Kidney (tissue), 13 donors: ENCODE measurements at regions not wholly inside any gene's neighbourhood (a gene's known extent, or its start where the extent isn't known, plus 50 kb on each side); places are given as distances from the start of the nearest gene placed in this dataset.

ENCODE experiments used
- DNase-seq, 5 donors: peaks; one replicate each; pipeline ENCODE4 v3.0.0-alpha.2; 2013 to 2020
- FAIRE-seq: peaks from 2 replicates; lab custom pipeline; 2012; peaks lifted over from hg19 to GRCh38; lab: Jason Lieb, UNC
- H3K27ac ChIP-seq, 2 donors: one replicate each; pipeline ENCODE4 v1.7.0; 2013; ENCODE audit warnings: low read depth in 2 of 2, low read length in 2 of 2, inconsistent platforms in 1 of 2
- H3K27me3 ChIP-seq: one replicate; pipeline ENCODE4 v1.7.1; 2013; ENCODE audit warnings: low read length, inconsistent platforms; ENCODE audit not compliant: control insufficient read depth, insufficient read depth
- H3K36me3 ChIP-seq, 3 donors: one replicate each; pipeline versions ENCODE4 v1.7.0 to v1.7.1; 2013; ENCODE audit warnings: low read length in 3 of 3, control low read depth in 1 of 3, inconsistent platforms in 1 of 3; ENCODE audit not compliant: insufficient read depth in 3 of 3, control insufficient read depth in 2 of 3
- H3K4me1 ChIP-seq, 3 donors: one replicate each; pipeline versions ENCODE4 v1.7.0 to v1.7.1; 2013; ENCODE audit warnings: low read length in 3 of 3, inconsistent platforms in 1 of 3, low read depth in 1 of 3; ENCODE audit not compliant: control insufficient read depth in 2 of 3, insufficient read depth in 2 of 3
- H3K4me3 ChIP-seq, 3 donors: one replicate each; pipeline versions ENCODE4 v1.7.0 to v1.8.1; 2013; ENCODE audit warnings: low read length in 3 of 3, control low read depth in 1 of 3, inconsistent platforms in 1 of 3
- H3K9ac ChIP-seq, 3 donors: one replicate each; pipeline versions ENCODE4 v1.7.0 to v1.7.1; 2013; ENCODE audit warnings: low read length in 3 of 3, control low read depth in 1 of 3, inconsistent platforms in 1 of 3
- H3K9me3 ChIP-seq, 3 donors: one replicate each; pipeline versions ENCODE4 v1.7.0 to v1.7.1; 2013; ENCODE audit warnings: low read length in 3 of 3, control low read depth in 1 of 3, inconsistent platforms in 1 of 3; ENCODE audit not compliant: control insufficient read depth in 2 of 3, insufficient read depth in 1 of 3
- intact Hi-C: fragments of 100-400 bp; cut with DNase I; formaldehyde crosslinking; loops from one replicate; pipeline ENCODE4 v1.11.1; 2022
- TF ChIP-seq, protein P1 (sequence below): IDR thresholded peaks from 3 replicates; pipeline ENCODE4 v1.5.1; 2012; ENCODE audit warnings: mild to moderate bottlenecking, moderate library complexity, borderline replicate concordance; ENCODE audit not compliant: insufficient read depth; ENCODE audit errors: extremely low read depth
- donor health status: control.
- donor health status: control.
- donor health status: control.
- donor health status: control.
- donor health status: control.
- donor health status: DM: yes; HTN: yes; CAD: no.
- donor health status: Normal renal cell carcinoma (clear cell type).

DNA sequence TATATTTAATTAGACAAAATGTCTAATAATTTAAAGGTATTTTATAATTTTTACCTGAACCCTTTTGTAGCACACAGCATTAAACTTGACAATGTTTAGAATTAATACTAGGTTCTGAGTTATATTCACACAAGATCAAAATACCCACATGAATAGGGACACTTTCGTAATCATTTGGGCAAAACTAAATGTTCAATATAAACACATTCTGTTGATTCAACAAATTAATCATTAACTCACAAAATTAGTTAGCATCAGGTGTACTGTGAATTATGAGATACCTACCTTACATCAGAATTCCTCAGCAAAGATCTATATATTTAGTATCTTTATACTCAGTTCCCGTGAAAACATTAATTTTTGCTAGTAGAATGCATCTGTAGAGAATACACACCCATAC, 481.5 kb upstream of the MANEA start:
- no peak overlapping the region for H3K27ac ChIP-seq

DNA sequence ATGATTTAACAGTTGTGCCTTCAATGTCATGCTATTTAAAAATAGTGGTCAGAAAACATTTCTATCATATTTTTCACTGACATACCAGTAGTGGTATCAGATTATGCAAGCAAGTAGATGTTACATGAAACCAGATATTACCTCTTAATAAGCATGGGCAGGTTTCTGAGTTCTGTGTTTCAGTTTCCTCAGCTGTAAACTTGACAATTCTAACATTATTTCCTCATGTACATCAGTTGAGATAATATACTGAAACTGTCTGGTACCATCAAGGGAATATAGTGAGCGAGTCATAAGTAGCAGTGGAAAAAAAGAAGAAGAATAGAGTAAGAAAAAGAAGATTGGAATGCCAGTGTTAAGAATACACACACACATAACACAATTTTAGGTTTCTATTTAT, 477.9 kb upstream of the MANEA start:
- Histone ChIP-seq H3K9me3 (no peaks in the 10 kb centered on the region), H3K4me1 (no peaks in the 10 kb centered on the region), H3K36me3 (no peaks in the 10 kb centered on the region), H3K9ac (no peak overlapping the region), H3K4me3 (no peak overlapping the region), H3K27me3 (no peaks in the 10 kb centered on the region), H3K27ac (no peak overlapping the region)
- intact Hi-C loops = no loop called here
- no peak for FAIRE-seq
- TF ChIP-seq, protein P1, sequence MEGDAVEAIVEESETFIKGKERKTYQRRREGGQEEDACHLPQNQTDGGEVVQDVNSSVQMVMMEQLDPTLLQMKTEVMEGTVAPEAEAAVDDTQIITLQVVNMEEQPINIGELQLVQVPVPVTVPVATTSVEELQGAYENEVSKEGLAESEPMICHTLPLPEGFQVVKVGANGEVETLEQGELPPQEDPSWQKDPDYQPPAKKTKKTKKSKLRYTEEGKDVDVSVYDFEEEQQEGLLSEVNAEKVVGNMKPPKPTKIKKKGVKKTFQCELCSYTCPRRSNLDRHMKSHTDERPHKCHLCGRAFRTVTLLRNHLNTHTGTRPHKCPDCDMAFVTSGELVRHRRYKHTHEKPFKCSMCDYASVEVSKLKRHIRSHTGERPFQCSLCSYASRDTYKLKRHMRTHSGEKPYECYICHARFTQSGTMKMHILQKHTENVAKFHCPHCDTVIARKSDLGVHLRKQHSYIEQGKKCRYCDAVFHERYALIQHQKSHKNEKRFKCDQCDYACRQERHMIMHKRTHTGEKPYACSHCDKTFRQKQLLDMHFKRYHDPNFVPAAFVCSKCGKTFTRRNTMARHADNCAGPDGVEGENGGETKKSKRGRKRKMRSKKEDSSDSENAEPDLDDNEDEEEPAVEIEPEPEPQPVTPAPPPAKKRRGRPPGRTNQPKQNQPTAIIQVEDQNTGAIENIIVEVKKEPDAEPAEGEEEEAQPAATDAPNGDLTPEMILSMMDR = no peak
- no peak for DNase-seq

More for the DNA sequence above, 481.5 kb upstream of the MANEA start:
- DNase-seq = no peak
- TF ChIP-seq, protein P1 = no peak
- no peak for FAIRE-seq
- H3K9me3 ChIP-seq = no peaks in the 10 kb centered on the region
- no peak overlapping the region for H3K9ac ChIP-seq
- H3K36me3 ChIP-seq = no peaks in the 10 kb centered on the region
- no peak overlapping the region for H3K4me3 ChIP-seq
- H3K4me1 ChIP-seq = no peaks in the 10 kb centered on the region
- intact Hi-C loops = no loop called here
- H3K27me3 ChIP-seq = no peaks in the 10 kb centered on the region

DNA sequence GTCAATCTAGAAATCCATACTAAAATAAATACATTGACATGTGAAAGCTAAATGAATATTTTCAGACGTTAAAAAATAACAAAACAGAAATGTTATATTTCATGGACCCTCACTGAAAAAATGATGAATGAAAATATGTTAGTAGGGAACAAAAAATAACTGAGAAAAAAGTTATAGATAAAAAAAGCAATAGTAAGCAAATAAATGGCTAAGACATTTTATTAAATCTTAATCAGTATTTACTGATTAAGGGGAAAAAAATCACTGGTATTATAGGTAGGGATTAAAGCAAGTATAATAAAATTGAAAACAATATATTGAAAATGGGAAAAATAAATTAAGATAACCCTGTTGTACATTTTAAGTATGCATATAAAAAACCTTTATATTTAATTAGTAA, 468.1 kb upstream of the MANEA start:
- no peak overlapping the region for H3K9ac ChIP-seq
- H3K27ac ChIP-seq = no peak overlapping the region
- H3K4me3 ChIP-seq = no peak overlapping the region
- H3K4me1 ChIP-seq = no peaks in the 10 kb centered on the region
- H3K36me3 ChIP-seq = no peaks in the 10 kb centered on the region
- no peak for FAIRE-seq
- intact Hi-C loops = no loop called here
- H3K9me3 ChIP-seq = no peaks in the 10 kb centered on the region
- no peaks in the 10 kb centered on the region for H3K27me3 ChIP-seq
- TF ChIP-seq, protein P1 = no peak
- no peak for DNase-seq

DNA sequence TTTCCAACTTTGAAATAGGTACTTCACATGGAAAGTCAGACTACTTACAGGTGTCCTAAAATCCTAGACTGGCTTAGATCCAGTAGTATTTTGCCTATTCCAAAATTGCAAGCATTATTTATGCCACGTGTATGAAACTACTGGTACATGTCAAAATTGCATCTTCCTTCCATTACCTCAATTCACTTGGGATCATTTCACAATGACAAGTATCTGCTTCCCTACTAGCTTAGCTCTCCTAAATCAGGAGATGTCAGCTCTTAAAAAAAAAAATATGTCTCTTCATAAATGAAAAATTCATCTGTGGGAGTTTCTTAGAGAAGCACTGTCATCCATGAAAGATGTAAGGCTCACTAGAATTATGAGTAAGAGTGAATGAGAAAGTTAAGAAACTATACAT, 466.6 kb upstream of the MANEA start:
- DNase-seq (no peak), FAIRE-seq (no peak)
- Histone ChIP-seq H3K9ac (no peak overlapping the region), H3K9me3 (no peaks in the 10 kb centered on the region), H3K27ac (no peak overlapping the region), H3K4me3 (no peak overlapping the region), H3K36me3 (no peaks in the 10 kb centered on the region), H3K27me3 (no peaks in the 10 kb centered on the region), H3K4me1 (no peaks in the 10 kb centered on the region)
- TF ChIP-seq, protein P1 = no peak
- intact Hi-C loops = no loop called here
